Adipocyte (in vitro differentiated cells): ENCODE measurements at regions not wholly inside any gene's neighbourhood (a gene's known extent, or its start where the extent isn't known, plus 50 kb on each side); places are given as distances from the start of the nearest gene placed in this dataset.

Experiments
- DNase-seq: peaks from one replicate; pipeline ENCODE4 v3.0.0-alpha.2; 2015; ENCODE audit warnings: low read depth
- H3K27me3 ChIP-seq: replicated peaks from 2 replicates; pipeline ENCODE4 v1.7.0; 2013; ENCODE audit warnings: mild to moderate bottlenecking, low read length, moderate library complexity; ENCODE audit not compliant: control insufficient read depth, insufficient read depth
- H3K36me3 ChIP-seq: 2 replicates; pipeline ENCODE4 v1.7.0; 2013; ENCODE audit warnings: low read length, mild to moderate bottlenecking, moderate library complexity; ENCODE audit not compliant: control insufficient read depth, insufficient read depth, severe bottlenecking
- H3K4me1 ChIP-seq: 2 replicates; pipeline ENCODE4 v1.7.0; 2013; ENCODE audit warnings: mild to moderate bottlenecking, low read length, moderate library complexity; ENCODE audit not compliant: control insufficient read depth, insufficient read depth
- H3K4me3 ChIP-seq: 2 replicates; pipeline ENCODE4 v1.7.0; 2013; ENCODE audit warnings: mild to moderate bottlenecking, low read length, moderate library complexity
- H3K9ac ChIP-seq: 2 replicates; pipeline ENCODE4 v1.7.0; 2013; ENCODE audit warnings: mild to moderate bottlenecking, low read length, moderate library complexity
- H3K9me3 ChIP-seq: 2 replicates; pipeline ENCODE4 v1.7.0; 2013; ENCODE audit warnings: mild to moderate bottlenecking, low read length, moderate library complexity; ENCODE audit not compliant: control insufficient read depth

DNA sequence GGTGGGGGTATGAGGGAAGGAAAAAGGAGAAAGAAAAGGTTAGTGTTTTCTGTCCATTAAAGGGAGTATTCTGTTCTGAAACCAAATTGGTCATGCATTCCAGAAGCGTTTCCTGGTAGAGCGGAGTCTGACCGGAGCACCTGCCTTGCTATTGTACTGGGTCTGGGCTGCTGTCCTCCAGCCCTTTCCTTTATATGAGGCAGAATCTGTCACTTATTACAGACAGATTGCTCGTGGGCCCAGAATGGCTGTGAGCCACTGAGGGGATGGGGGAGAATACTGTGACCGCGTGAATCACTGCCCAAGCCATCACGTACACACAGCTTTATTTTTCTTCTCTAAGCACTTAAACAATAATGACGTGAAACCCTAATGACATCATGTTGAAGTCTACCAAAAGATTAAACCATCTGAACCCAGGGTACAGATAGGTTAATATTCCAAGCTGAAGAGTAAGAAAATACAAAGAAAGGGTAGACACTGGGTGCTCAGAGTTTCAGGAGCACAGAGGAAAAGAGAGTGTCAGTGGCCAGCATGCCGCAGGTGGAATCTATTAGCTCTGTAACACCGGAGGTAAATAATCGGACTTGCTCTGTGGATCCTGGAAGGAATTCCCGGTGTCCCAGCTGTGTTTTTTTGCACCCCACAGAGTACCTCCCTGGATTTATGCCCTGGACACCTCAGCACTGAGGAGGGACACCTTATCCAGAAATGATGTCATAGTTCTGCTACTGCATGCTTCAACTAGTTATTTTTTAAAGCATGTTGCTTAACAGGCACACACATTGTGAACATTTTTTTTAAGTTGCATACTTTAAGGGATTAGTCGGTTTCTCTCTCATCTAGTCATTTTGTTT is 573.3 kb downstream of the PKHD1 start:
- no peaks in the 10 kb centered on the region for H3K27me3 ChIP-seq
- H3K9ac ChIP-seq = no peak overlapping the region
- H3K9me3 ChIP-seq = peaks cover 7% of the 10 kb centered on the region
- no peaks in the 10 kb centered on the region for H3K36me3 ChIP-seq
- peak; percentile 0 for DNase-seq
- H3K4me1 ChIP-seq = no peaks in the 10 kb centered on the region
- H3K4me3 ChIP-seq = no peak overlapping the region

DNA sequence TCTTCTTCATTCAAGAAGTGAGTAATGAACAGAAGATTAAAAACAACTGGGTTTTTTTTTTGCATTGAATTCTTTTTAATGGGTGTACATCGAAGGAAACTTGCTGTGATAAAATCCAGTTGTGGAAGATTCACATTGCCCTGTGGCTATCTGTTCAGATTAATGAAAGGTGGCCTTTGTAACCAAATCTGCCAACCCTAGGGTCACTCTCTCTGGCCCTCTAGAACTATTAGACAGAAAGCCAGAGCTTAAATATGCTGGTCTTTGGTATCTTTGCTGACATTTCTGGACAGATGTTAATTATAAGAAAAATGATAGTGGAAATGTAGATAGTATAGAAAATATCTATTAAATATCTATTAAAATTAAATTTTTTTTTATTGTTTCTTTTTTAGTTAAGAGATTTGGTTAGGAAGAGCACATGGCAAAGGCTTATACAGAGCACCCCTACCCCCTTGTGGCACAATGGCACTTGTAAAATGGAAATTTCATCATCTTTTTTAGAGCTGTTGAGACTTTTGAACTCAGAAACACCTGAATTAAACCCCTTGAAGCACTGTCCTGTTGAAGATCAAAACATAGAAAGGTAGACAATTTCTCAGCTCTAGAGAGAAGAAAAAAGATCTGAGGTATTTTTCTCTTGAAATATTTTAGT is 572.5 kb downstream of the PKHD1 start:
- Histone ChIP-seq H3K9ac (no peak overlapping the region), H3K4me1 (no peaks in the 10 kb centered on the region), H3K9me3 (peaks cover 7% of the 10 kb centered on the region), H3K4me3 (no peak overlapping the region), H3K27me3 (no peaks in the 10 kb centered on the region), H3K36me3 (no peaks in the 10 kb centered on the region)
- no peak for DNase-seq

DNA sequence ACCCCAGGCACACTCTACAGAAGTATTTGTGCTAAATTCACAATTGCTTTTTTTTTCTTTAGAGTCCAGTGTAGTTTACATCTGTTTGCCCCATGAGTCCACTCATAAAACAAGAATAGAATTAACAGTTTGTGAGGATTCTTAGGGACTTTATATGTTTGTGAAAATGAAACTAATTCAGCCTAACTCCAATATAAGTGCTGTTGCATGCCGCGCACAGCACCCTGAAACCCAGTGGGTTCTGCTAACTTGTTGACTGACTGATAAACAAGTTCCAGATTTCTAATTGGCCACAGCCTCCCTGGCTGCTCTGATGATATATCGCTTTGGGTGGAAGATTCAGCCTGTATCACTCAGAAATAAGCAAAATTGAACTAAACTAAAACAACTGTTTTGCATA is 561.4 kb downstream of the PKHD1 start:
- H3K27me3 ChIP-seq = peaks cover 3% of the 10 kb centered on the region
- H3K9me3 ChIP-seq = no peaks in the 10 kb centered on the region
- H3K4me1 ChIP-seq = no peaks in the 10 kb centered on the region
- no peaks in the 10 kb centered on the region for H3K36me3 ChIP-seq
- H3K4me3 ChIP-seq = no peak overlapping the region
- H3K9ac ChIP-seq = no peak overlapping the region
- no peak for DNase-seq

DNA sequence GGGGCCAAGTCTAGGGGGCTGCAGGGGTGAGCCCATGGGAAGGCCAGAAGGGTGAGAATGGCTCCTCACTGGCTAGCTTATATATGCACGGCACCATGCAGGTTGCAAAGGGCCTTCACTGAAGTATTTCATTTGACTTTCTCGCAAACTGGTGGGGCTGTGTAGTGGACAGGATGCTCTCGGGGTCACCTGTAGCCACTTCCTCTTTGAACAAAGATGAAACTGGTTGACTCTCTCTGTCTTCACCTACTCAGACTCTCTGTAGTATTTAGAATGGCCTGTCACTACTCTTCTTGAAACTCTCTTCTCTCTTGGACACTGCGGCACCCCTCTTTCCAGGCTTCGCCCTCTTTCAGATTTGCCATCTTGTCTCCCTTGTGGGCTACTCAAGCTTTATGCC is 560.5 kb downstream of the PKHD1 start:
- H3K9ac ChIP-seq = no peak overlapping the region
- no peaks in the 10 kb centered on the region for H3K4me1 ChIP-seq
- H3K27me3 ChIP-seq = peaks cover 3% of the 10 kb centered on the region
- DNase-seq = no peak
- H3K4me3 ChIP-seq = no peak overlapping the region
- no peaks in the 10 kb centered on the region for H3K9me3 ChIP-seq
- H3K36me3 ChIP-seq = no peaks in the 10 kb centered on the region

DNA sequence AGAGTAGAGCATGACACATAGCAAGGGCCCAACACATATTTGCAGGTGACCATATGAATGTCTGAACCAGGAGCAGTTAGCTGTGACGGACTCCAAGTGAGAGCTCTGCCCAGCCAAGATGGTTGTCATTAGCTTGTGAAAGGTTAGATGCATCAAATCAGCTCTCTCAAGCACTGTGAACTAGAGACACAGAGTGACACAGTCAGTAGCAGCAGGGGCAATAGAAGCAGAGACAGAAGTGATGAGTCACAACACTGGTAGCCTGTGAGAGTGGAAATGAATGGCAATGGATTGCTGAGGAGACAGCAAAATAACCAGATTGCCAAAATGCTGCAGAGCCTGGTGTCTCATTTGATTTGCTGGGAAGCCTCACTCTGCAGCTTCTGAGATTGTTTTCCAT is 558.9 kb downstream of the PKHD1 start:
- Histone ChIP-seq H3K9me3 (no peaks in the 10 kb centered on the region), H3K27me3 (peaks cover 10% of the 10 kb centered on the region), H3K36me3 (no peaks in the 10 kb centered on the region), H3K9ac (no peak overlapping the region), H3K4me3 (no peak overlapping the region), H3K4me1 (no peaks in the 10 kb centered on the region)
- DNase-seq = no peak

DNA sequence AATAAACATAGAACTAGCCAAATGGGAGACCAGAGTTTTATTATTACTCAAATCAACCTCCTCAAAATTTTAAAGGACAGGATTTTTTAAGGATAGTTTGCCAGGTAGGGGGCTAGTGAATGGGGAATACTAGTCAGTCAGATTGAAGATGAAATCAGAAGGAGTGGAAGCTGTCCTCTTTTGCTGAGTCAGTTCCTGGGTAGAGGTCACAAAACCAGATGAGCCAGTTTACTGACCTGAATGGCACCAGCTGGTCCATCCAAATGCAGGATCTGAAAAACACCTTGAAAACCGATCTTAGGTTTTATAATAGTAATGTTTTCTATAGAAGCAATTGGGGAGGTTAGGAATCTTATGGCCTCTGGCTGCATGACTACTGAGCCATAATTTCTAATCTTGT is 558.2 kb downstream of the PKHD1 start:
- no peak for DNase-seq
- Histone ChIP-seq H3K4me3 (no peak overlapping the region), H3K4me1 (no peaks in the 10 kb centered on the region), H3K27me3 (peaks cover 10% of the 10 kb centered on the region), H3K9me3 (no peaks in the 10 kb centered on the region), H3K36me3 (no peaks in the 10 kb centered on the region), H3K9ac (no peak overlapping the region)

DNA sequence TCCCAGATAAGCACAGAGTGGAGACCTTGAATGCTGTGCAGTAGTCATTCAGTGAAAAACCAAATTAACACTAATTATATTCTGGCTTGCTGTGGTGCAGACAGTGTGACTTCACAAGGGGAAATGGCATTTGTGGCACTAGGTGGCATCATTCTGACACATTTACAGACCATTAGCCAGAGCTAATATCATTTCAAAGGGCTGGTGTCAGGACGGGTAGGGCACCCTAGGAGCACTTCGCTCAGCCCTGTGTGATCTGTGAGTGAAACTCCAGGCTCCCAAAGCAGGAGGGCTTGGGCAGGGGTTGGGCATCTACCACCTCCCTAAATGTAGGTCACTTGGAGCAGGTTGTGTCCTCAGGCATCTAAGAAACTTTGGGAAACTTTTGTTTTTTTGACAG is 555.8 kb downstream of the PKHD1 start:
- Histone ChIP-seq H3K4me3 (no peak overlapping the region), H3K27me3 (peaks cover 7% of the 10 kb centered on the region), H3K9ac (no peak overlapping the region), H3K4me1 (no peaks in the 10 kb centered on the region), H3K9me3 (no peaks in the 10 kb centered on the region), H3K36me3 (no peaks in the 10 kb centered on the region)
- DNase-seq = no peak

DNA sequence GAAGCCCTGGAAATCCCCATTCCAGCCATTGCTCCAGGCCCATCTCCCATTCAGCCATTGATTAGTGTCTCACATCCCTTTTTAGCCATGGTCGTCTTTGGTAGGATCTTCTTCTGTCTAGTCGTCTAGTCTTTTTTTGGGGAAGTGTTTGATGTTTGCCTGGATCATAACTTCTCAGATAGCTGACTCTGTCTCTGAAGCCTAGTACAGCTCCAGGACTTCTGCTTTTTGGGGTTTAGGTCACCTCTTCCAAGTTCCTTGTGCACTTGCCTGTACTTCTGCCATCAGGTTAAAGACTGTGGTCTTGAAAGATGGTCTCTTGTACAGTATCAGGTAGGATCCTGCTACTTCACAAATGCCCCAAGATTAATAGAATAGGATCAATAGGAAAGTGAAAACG is 553.5 kb downstream of the PKHD1 start:
- H3K4me3 ChIP-seq = no peak overlapping the region
- peaks cover 7% of the 10 kb centered on the region for H3K27me3 ChIP-seq
- no peak overlapping the region for H3K9ac ChIP-seq
- no peaks in the 10 kb centered on the region for H3K9me3 ChIP-seq
- no peaks in the 10 kb centered on the region for H3K36me3 ChIP-seq
- DNase-seq = no peak
- H3K4me1 ChIP-seq = no peaks in the 10 kb centered on the region

DNA sequence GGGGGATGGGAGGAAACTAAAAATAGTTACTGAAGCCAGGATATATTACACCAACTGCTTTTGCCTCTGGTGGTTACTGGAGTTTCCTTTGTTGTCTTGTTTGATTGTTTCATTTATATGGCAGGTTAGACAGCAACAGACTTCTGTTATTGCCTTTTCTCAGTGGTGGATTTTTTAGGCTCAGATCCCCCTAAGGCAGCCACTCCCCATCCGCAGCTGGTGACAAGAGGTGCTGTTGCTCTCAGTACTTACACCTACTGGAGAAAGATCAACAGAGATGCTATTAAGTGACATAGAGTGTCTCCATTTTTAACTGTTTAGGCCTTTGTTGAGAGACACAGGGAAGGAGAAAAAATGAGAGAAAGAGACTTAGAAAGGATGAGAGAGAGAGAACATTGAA is 552.1 kb downstream of the PKHD1 start:
- no peak for DNase-seq
- Histone ChIP-seq H3K9ac (no peak overlapping the region), H3K36me3 (no peaks in the 10 kb centered on the region), H3K4me1 (no peaks in the 10 kb centered on the region), H3K27me3 (peaks cover 11% of the 10 kb centered on the region), H3K9me3 (no peaks in the 10 kb centered on the region), H3K4me3 (no peak overlapping the region)

DNA sequence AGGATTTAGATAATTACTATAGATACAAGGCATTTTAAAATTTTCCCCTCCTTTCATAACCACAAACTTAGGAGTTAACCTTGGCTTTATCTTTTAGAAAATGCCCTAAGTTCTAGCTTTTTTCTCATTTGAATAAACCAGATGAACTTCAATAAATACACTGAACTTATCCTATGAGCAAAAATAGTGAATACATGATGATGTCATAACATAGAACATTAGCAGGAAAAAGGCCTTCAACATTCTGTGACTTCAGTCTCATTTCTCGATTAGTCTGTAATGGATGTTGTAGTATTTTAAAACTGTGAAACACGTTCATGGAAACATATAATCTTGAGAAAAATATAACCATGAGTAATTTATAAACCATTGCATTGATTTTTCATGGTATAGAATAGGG is 550.7 kb downstream of the PKHD1 start:
- peaks cover 11% of the 10 kb centered on the region for H3K27me3 ChIP-seq
- no peaks in the 10 kb centered on the region for H3K9me3 ChIP-seq
- no peak overlapping the region for H3K4me3 ChIP-seq
- no peaks in the 10 kb centered on the region for H3K36me3 ChIP-seq
- peaks cover 1% of the 10 kb centered on the region for H3K4me1 ChIP-seq
- DNase-seq = no peak
- H3K9ac ChIP-seq = no peak overlapping the region

DNA sequence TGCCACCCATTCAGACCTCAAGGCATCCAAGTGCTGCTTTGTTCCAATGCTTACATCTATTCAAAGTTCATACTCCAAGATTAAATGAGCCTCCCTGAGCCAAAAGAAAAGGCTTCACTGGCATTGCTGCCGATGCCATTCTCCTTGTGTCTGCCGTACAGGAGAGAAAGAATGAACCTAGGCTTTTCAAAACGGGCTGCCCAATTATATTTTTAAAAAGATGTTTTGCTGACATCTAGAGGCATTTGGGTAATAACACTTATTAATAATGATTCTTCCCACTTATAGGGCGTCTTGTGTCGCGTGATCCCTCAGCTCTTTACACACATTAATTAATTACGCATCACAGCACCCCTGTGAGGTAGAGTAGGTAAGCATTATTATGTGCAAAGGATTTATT is 545.6 kb downstream of the PKHD1 start:
- peaks cover 4% of the 10 kb centered on the region for H3K27me3 ChIP-seq
- H3K9me3 ChIP-seq = no peaks in the 10 kb centered on the region
- peaks cover 10% of the 10 kb centered on the region for H3K4me1 ChIP-seq
- H3K9ac ChIP-seq = no peak overlapping the region
- no peak for DNase-seq
- H3K36me3 ChIP-seq = no peaks in the 10 kb centered on the region
- H3K4me3 ChIP-seq = no peak overlapping the region
